ENCODE measurements at regions not wholly inside any gene's neighbourhood (a gene's known extent, or its start where the extent isn't known, plus 50 kb on each side); places are given as distances from the start of the nearest gene placed in this dataset.

GRCh38 chr10:124266468-124267230 lies 152.1 kb downstream of the OAT start:
- Histone ChIP-seq H3K36me3 (no peaks in the 10 kb centered on the region), H3K4me1 (no peaks in the 10 kb centered on the region), H3K27me3 (no peaks in the 10 kb centered on the region), H3K4me3 (no peak overlapping the region), H3K9me3 (peaks cover 0 to 5% (median 0%) of the 10 kb centered on the region in 4 donors), H3K27ac (no peak overlapping the region)
- WGBS, 2 donors = 81 to 92% methylated on average over 14 to 15 of the region's 15 CpGs
- no peak for DNase-seq (ENCODE audit: low spot score in 2 of 2)
- TF ChIP-seq CTCF (IDR thresholded peaks at IDR 0.05) = no peak
- TF ChIP-seq POLR2A (IDR thresholded peaks at IDR 0.05) = no peak
- no peak for TF ChIP-seq EP300 (IDR thresholded peaks at IDR 0.05)

GRCh38 chr10:124265776-124266467 lies 152.8 kb downstream of the OAT start:
- Histone ChIP-seq H3K4me3 (no peak overlapping the region), H3K9me3 (no peaks in the 10 kb centered on the region), H3K27me3 (no peaks in the 10 kb centered on the region), H3K36me3 (no peaks in the 10 kb centered on the region), H3K27ac (no peak overlapping the region), H3K4me1 (no peaks in the 10 kb centered on the region)
- WGBS, 2 donors = 74 to 88% methylated on average over 11 to 12 of the region's 12 CpGs
- DNase-seq (ENCODE audit: low spot score in 2 of 2) = no peak
- TF ChIP-seq CTCF (IDR thresholded peaks at IDR 0.05) (no peak), EP300 (IDR thresholded peaks at IDR 0.05) (no peak), POLR2A (IDR thresholded peaks at IDR 0.05) (no peak)

GRCh38 chr10:124265391-124265745 lies 153.4 kb downstream of the OAT start:
- WGBS, 2 donors = 75 to 76% methylated on average over 1 of the region's 1 CpG

GRCh38 chr10:124264711-124265390 lies 153.9 kb downstream of the OAT start:
- no peak for DNase-seq (ENCODE audit: low spot score in 2 of 2)
- no peaks in the 10 kb centered on the region for H3K36me3 ChIP-seq
- no peaks in the 10 kb centered on the region for H3K9me3 ChIP-seq
- TF ChIP-seq POLR2A (IDR thresholded peaks at IDR 0.05) = no peak
- TF ChIP-seq CTCF (IDR thresholded peaks at IDR 0.05) = no peak
- TF ChIP-seq EP300 (IDR thresholded peaks at IDR 0.05) = no peak
- H3K27ac ChIP-seq = no peak overlapping the region
- no peaks in the 10 kb centered on the region for H3K27me3 ChIP-seq
- WGBS, 2 donors = 89 to 95% methylated on average over 15 to 17 of the region's 17 CpGs
- H3K4me3 ChIP-seq = no peak overlapping the region
- H3K4me1 ChIP-seq = no peaks in the 10 kb centered on the region

More at GRCh38 chr10:124265391-124265745, 153.4 kb downstream of the OAT start:
- Histone ChIP-seq H3K4me3 (no peak overlapping the region), H3K36me3 (no peaks in the 10 kb centered on the region), H3K9me3 (no peaks in the 10 kb centered on the region), H3K4me1 (no peaks in the 10 kb centered on the region), H3K27me3 (no peaks in the 10 kb centered on the region), H3K27ac (no peak overlapping the region)
- TF ChIP-seq POLR2A (IDR thresholded peaks at IDR 0.05) (no peak), CTCF (IDR thresholded peaks at IDR 0.05) (no peak), EP300 (IDR thresholded peaks at IDR 0.05) (no peak)
- no peak for DNase-seq (ENCODE audit: low spot score in 2 of 2)

- H3K4me1 ChIP-seq = no peaks in the 10 kb centered on the region
- H3K27ac ChIP-seq = no peak overlapping the region
- H3K36me3 ChIP-seq = no peaks in the 10 kb centered on the region
- H3K4me3 ChIP-seq = no peak overlapping the region
- WGBS, 2 donors = 83 to 88% methylated on average over 7 of the region's 7 CpGs
- peaks cover 0 to 4% (median 0%) of the 10 kb centered on the region in 4 donors for H3K9me3 ChIP-seq
- TF ChIP-seq POLR2A (IDR thresholded peaks at IDR 0.05) (no peak), EP300 (IDR thresholded peaks at IDR 0.05) (no peak), CTCF (IDR thresholded peaks at IDR 0.05) (no peak)
- no peak for DNase-seq (ENCODE audit: low spot score in 2 of 2)
- H3K27me3 ChIP-seq = no peaks in the 10 kb centered on the region
These were observed 154.5 kb downstream of the OAT start for GRCh38 chr10:124264271-124264670.
